Aorta (tissue), 5 donors: ENCODE measurements at regions not wholly inside any gene's neighbourhood (a gene's known extent, or its start where the extent isn't known, plus 50 kb on each side); places are given as distances from the start of the nearest gene placed in this dataset.
A peak's percentile ranks its signal among the peaks of the same experiment; 100 is the strongest.

ENCODE experiments used
- ATAC-seq: fragments of 200-7000 bp; cut with Tn5 transposase; one replicate; pipeline ENCODE4 v1.9.1; 2022; ENCODE audit warnings: moderate library complexity; ENCODE audit not compliant: low FRiP score
- DNase-seq, 2 donors: peaks; one replicate each; pipeline ENCODE4 v3.0.0-alpha.2; 2020
- H3K27ac ChIP-seq, 2 donors: one replicate each; pipeline ENCODE4 v1.5.1; 2013; ENCODE audit warnings: low read length in 2 of 2, mild to moderate bottlenecking in 2 of 2, moderate library complexity in 2 of 2, control low read depth in 1 of 2, inconsistent platforms in 1 of 2, low read depth in 1 of 2
- H3K27me3 ChIP-seq, 2 donors: one replicate each; pipeline ENCODE4 v1.6.1; 2013; ENCODE audit warnings: control low read depth in 1 of 2, low read length in 1 of 2, mild to moderate bottlenecking in 1 of 2, moderate library complexity in 1 of 2; ENCODE audit not compliant: insufficient read depth in 2 of 2, control insufficient read depth in 1 of 2
- H3K36me3 ChIP-seq, 2 donors: one replicate each; pipeline ENCODE4 v1.6.1; 2013; ENCODE audit warnings: control low read depth in 1 of 2, low read length in 1 of 2, mild to moderate bottlenecking in 1 of 2; ENCODE audit not compliant: insufficient read depth in 2 of 2, control insufficient read depth in 1 of 2
- H3K4me1 ChIP-seq, 2 donors: one replicate each; pipeline ENCODE4 v1.6.1; 2013; ENCODE audit warnings: low read length in 2 of 2, control low read depth in 1 of 2, mild to moderate bottlenecking in 1 of 2, moderate library complexity in 1 of 2; ENCODE audit not compliant: insufficient read depth in 2 of 2, control insufficient read depth in 1 of 2
- H3K4me3 ChIP-seq, 2 donors: one replicate each; pipeline ENCODE4 v1.5.1; 2013; ENCODE audit warnings: low read length in 2 of 2, control low read depth in 1 of 2, mild to moderate bottlenecking in 1 of 2
- H3K9me3 ChIP-seq: one replicate; pipeline ENCODE4 v1.6.1; 2013; ENCODE audit warnings: mild to moderate bottlenecking, low read length; ENCODE audit not compliant: control insufficient read depth
- WGBS, 2 donors: extraction: QIAGEN DNeasy Blood & Tissue Kit; methylation state at CpG; one replicate each; pipeline ENCODE4 v1.1.7; 2013; 5-methylcytosine and 5-hydroxymethylcytosine counted together
- intact Hi-C, 2 donors: fragments of 100-400 bp; cut with DNase I; formaldehyde crosslinking; loops; one replicate each; pipeline versions ENCODE4 v1.14.2 to v1.15.0; 2022
- donor health status: healthy with polysubstance abuse.
- donor health status: Bipolar disorder and iron deficiency.
- donor health status: DM: no; HTN: no; CAD: no.
- donor health status: DM: no; HTN: no; CAD: no.
- donor health status: DM: yes; HTN: yes; CAD: no.

- no peak overlapping the region for H3K27ac ChIP-seq
- ATAC-seq (no peak), DNase-seq (no peak)
- H3K4me1 ChIP-seq: peaks cover 3 to 10% of the 10 kb centered on the region in 2 donors
- no peak overlapping the region for H3K4me3 ChIP-seq
- no peaks in the 10 kb centered on the region for H3K9me3 ChIP-seq
- no peaks in the 10 kb centered on the region for H3K36me3 ChIP-seq
- intact Hi-C loops: no loop called here
- 96% methylated on average over 6 of the region's 6 CpGs for WGBS, 2 donors
- no peaks in the 10 kb centered on the region for H3K27me3 ChIP-seq
Measured at GRCh38 chr15:62568702-62569101, 403.6 kb upstream of the C2CD4B start.

- peak; percentile 73 to 89 for DNase-seq
- peak; percentile 65 for ATAC-seq
- 53 to 56% methylated on average over 14 of the region's 14 CpGs for WGBS, 2 donors
- Histone ChIP-seq H3K9me3 (no peaks in the 10 kb centered on the region), H3K4me3 (no peak overlapping the region), H3K36me3 (no peaks in the 10 kb centered on the region), H3K27ac (no peak overlapping the region), H3K4me1 (peaks cover 3 to 7% of the 10 kb centered on the region in 2 donors), H3K27me3 (no peaks in the 10 kb centered on the region)
- intact Hi-C loops: no loop called here
Measured at GRCh38 chr15:62569460-62570404, 404.6 kb upstream of the C2CD4B start.

GRCh38 chr15:62570405-62570783 is 405.3 kb upstream of the C2CD4B start:
- DNase-seq (no peak), ATAC-seq (peak; percentile 5)
- no peaks in the 10 kb centered on the region for H3K27me3 ChIP-seq
- no peak overlapping the region for H3K4me3 ChIP-seq
- H3K4me1 ChIP-seq: peaks cover 3 to 7% of the 10 kb centered on the region in 2 donors
- intact Hi-C loops: no loop called here
- H3K36me3 ChIP-seq: no peaks in the 10 kb centered on the region
- H3K9me3 ChIP-seq: no peaks in the 10 kb centered on the region
- WGBS, 2 donors: 20 to 24% methylated on average over 4 of the region's 4 CpGs
- H3K27ac ChIP-seq: peak overlapping the region in 1 of 2 donors; percentile 71

GRCh38 chr15:62571072-62571471 is 406.0 kb upstream of the C2CD4B start:
- H3K27ac ChIP-seq: peak overlapping the region in 1 of 2 donors; percentile 71
- 79 to 84% methylated on average over 7 of the region's 7 CpGs for WGBS, 2 donors
- no peak for DNase-seq
- H3K27me3 ChIP-seq: no peaks in the 10 kb centered on the region
- H3K36me3 ChIP-seq: no peaks in the 10 kb centered on the region
- no peaks in the 10 kb centered on the region for H3K9me3 ChIP-seq
- no peak for ATAC-seq
- peaks cover 3 to 8% of the 10 kb centered on the region in 2 donors for H3K4me1 ChIP-seq
- no peak overlapping the region for H3K4me3 ChIP-seq
- intact Hi-C loops: no loop called here

- H3K4me1 ChIP-seq: peaks cover 3 to 8% of the 10 kb centered on the region in 2 donors
- no peak for DNase-seq
- no peak overlapping the region for H3K4me3 ChIP-seq
- H3K36me3 ChIP-seq: no peaks in the 10 kb centered on the region
- intact Hi-C loops: no loop called here
- H3K27me3 ChIP-seq: no peaks in the 10 kb centered on the region
- 93 to 95% methylated on average over 7 of the region's 7 CpGs for WGBS, 2 donors
- no peak for ATAC-seq
- H3K9me3 ChIP-seq: no peaks in the 10 kb centered on the region
- H3K27ac ChIP-seq: no peak overlapping the region
Measured at GRCh38 chr15:62572797-62573196, 407.7 kb upstream of the C2CD4B start.

- H3K4me3 ChIP-seq: no peak overlapping the region
- intact Hi-C loops: no loop called here
- H3K9me3 ChIP-seq: no peaks in the 10 kb centered on the region
- no peak for DNase-seq
- H3K27me3 ChIP-seq: no peaks in the 10 kb centered on the region
- no peak overlapping the region for H3K27ac ChIP-seq
- 86 to 88% methylated on average over 3 of the region's 3 CpGs for WGBS, 2 donors
- no peak for ATAC-seq
- peaks cover 3 to 8% of the 10 kb centered on the region in 2 donors for H3K4me1 ChIP-seq
- H3K36me3 ChIP-seq: no peaks in the 10 kb centered on the region
Measured at GRCh38 chr15:62573876-62574275, 408.8 kb upstream of the C2CD4B start.

- Histone ChIP-seq H3K27me3 (no peaks in the 10 kb centered on the region), H3K4me1 (peaks cover 2 to 9% of the 10 kb centered on the region in 2 donors), H3K4me3 (no peak overlapping the region), H3K9me3 (no peaks in the 10 kb centered on the region), H3K27ac (no peak overlapping the region), H3K36me3 (no peaks in the 10 kb centered on the region)
- WGBS, 2 donors: 91 to 93% methylated on average over 6 of the region's 6 CpGs
- ATAC-seq (no peak), DNase-seq (no peak)
- intact Hi-C loops: no loop called here
Measured at GRCh38 chr15:62578546-62578945, 413.5 kb upstream of the C2CD4B start.

GRCh38 chr15:62578960-62579359 is 413.9 kb upstream of the C2CD4B start:
- intact Hi-C loops: no loop called here
- DNase-seq: no peak
- no peak overlapping the region for H3K4me3 ChIP-seq
- H3K36me3 ChIP-seq: no peaks in the 10 kb centered on the region
- no peak for ATAC-seq
- H3K9me3 ChIP-seq: no peaks in the 10 kb centered on the region
- H3K27me3 ChIP-seq: no peaks in the 10 kb centered on the region
- 77 to 88% methylated on average over 1 of the region's 1 CpG for WGBS, 2 donors
- no peak overlapping the region for H3K27ac ChIP-seq
- peaks cover 3 to 9% of the 10 kb centered on the region in 2 donors for H3K4me1 ChIP-seq

GRCh38 chr15:62579842-62580241 is 414.8 kb upstream of the C2CD4B start:
- Histone ChIP-seq H3K36me3 (no peaks in the 10 kb centered on the region), H3K27me3 (no peaks in the 10 kb centered on the region), H3K27ac (peak overlapping the region in 1 of 2 donors; percentile 40), H3K4me3 (no peak overlapping the region), H3K9me3 (no peaks in the 10 kb centered on the region), H3K4me1 (peaks cover 9% of the 10 kb centered on the region in 2 donors)
- 85 to 87% methylated on average over 5 of the region's 5 CpGs for WGBS, 2 donors
- intact Hi-C loops: no loop called here
- ATAC-seq: no peak
- DNase-seq: no peak
